DMS 273 (cell line): ENCODE measurements at regions not wholly inside any gene's neighbourhood (a gene's known extent, or its start where the extent isn't known, plus 50 kb on each side); places are given as distances from the start of the nearest gene placed in this dataset.
"Not testable (repeated sequence)": the region's sequence is repeated elsewhere in the genome, so short reads cannot be mapped to it uniquely, and the experiment has no call there.

Experiments
- DNase-seq: peaks from one replicate; lab custom pipeline; 2025; ENCODE audit not compliant: unreplicated experiment; lab: John Stamatoyannopoulos, UW

DNA sequence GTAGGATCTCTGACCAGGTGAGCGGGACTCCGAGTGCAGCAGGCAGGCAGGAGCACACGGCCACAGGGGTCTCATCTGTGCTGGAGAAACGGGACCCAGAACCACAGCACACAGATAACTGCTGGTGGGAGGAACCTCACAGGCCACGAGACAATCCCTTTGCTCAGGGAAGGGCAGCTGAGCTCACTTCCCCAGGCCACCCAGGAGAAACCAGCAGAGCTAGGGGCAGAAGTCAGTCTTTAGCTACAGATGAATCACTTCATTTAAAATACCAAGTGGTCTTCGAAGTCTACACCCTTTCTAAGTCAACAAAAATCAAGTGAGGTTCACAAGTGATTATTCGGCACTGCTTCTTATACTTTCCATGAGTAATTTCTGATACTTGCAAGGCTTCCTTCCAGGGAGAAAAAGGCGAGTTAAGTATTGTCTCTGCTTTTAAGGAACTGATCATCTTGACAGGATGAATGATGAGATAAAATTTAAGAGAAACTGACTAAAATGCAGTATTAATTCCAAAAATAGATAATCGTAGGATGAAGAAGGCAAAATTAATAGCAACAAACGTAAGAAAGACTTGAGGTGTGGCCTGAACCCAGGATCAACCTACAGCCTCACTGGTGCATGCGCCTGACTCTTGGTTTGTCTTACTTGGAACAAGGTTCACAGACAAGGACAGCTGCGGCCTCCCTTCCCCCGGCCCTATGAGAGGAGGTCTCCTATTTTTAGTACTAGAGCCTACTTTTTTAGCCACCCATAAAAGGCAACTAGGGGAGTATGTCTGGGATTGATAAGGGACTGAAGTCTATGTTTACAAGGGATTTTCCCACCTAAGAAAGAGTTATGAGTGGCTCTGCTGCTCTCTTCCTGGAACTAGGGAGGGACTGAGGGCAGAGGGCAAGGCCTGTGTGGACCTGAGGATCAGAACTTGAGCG lies 233.6 kb downstream of the TTLL2 start:
- DNase-seq = no peak

DNA sequence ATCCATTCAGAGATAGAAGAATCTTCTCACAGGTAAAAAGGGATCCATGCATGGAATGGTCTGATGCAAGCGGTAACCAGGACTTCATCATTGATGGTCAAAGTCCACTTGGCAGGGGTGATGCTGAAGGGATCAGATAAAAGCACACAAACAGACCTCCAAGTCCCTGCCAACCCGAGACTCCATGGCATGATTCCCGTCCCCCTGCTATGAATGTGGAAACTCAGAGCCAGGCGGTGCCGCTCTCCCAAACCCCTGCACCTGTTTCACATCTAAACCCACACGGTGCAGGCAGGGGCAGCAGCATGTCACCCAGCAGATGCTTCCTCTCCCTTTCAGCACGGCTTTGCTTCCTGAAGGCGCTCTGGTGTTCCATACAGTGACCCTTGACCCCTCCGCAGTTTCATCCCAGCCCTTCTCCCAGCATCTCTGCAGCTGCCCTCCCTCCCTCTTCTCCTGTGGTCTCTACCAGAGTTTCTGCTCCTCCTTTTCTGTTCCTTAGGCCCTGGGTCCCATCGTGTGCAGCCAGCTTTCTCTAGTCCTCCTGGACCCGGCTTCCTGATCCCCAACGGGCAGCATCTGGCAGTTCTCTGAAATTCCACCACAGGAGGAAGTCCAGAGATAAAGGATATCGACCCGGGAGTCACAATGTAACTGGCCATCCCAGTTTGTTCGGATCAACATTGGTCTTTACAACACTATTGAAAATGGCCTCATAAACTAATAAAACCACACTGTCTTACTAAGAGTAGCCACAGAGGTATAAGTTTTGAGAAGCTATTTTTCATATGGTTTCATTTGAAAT lies 235.0 kb downstream of the TTLL2 start:
- no peak for DNase-seq

DNA sequence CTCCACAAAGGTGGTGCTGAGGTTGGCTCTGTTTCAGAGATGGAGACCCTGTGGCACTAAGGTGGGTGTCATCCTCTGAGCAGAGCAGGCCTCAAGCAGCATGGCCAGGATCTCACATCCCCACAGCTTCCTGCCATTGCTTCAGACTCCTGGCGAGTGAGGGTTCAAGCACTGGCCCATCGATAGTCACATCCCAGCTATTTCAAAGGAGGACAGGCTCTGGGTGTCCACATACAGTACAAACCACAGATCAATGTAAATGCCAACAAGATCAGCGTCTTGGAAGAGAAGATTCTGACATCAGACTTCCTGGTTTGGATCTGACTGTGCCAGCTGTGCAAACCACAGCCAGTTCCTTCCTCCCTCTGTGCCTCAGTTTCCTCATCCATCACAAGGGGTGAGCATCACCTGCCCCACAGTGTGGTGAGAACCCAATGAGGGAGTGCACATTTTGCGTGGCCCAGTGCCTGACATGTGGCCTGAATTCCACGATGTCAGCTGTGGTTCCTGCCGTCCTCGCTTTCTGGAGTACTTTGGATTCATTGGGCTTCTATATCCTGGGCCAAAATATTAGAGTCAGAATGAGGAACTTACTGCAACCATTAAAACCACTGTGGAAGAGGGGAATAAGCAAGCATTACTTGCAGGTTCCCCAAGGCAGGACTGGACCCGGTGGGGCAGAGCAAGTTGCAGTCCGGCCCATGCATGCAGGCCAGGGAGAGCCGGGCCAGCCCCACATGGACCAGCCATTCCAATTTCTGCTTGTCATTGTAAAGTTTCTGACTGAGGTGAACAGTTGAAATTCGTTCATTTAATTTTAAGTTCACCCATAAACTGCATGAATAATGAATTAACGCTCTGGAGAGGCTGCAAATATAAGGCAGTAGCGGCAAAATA lies 236.0 kb downstream of the TTLL2 start:
- no peak for DNase-seq

DNA sequence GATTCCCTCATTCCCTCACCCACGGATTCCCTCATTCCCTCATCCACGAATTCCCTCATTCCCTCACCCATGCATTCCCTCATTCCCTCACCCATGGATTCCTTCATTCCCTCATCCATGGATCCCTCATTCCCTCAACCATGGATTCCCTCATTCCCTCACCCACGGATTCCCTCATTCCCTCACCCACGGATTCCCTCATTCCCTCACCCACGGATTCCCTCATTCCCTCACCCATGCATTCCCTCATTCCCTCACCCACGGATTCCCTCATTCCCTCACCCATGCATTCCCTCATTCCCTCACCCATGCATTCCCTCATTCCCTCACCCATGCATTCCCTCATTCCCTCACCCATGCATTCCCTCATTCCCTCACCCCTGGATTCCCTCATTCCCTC lies 238.0 kb downstream of the TTLL2 start:
- not testable (repeated sequence) for DNase-seq

DNA sequence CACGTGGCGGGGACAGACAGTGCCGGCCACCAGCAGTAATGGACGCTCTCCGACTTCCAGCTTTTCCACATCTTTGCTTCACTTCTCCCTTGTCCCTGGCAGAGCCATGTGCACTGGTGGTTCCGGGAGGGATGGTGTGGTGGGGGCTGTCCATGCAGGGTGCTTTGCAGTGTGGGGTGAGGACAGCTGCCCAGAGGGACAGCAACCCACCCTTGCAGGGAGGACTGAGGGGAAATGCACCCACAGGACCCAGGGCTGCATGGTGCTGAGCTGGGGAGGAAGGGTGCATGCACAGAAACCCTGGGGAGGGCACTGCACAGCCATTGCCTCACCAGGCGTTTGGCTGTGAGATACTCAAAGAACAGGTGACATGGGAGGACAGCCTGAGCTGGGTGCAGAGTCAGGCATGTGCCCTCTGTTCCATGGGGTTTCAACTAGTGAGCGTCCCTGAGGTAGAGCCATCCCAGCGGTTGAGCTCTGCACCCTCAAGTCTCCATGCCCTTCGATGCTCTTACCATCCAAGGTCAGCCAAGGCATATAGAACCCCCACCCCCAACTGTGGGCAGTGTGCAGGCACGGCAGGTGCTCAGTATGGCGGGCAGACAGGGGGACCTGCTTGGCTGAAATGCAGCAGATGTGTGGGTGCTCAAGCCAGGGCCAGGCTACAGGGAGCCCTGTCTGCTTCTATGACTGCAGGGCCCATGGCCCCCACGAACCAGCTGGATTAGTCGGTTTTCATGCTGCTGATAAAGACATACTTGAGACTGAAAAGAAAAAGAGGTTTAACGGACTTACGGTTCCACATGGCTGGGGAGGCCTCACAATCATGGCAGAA lies 239.7 kb downstream of the TTLL2 start:
- no peak for DNase-seq

DNA sequence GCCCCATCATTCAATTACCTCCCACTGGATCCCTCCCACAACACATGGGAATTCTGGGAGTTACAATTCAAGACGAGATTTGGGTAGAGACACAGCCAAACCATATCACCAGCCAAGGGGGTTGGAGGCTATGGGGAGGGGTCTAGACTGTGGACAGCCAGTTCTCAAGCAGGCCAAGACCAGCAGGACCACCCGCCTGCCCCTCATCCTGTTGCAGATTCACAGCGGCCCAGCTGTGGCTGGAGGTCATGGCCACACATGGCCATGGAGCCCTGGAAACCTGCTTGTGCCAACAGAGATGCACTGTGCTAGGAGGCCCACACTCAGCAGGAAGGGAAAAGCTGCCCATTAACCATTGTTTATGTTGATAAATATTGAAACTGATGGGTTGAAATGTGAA lies 240.5 kb downstream of the TTLL2 start:
- DNase-seq = no peak

DNA sequence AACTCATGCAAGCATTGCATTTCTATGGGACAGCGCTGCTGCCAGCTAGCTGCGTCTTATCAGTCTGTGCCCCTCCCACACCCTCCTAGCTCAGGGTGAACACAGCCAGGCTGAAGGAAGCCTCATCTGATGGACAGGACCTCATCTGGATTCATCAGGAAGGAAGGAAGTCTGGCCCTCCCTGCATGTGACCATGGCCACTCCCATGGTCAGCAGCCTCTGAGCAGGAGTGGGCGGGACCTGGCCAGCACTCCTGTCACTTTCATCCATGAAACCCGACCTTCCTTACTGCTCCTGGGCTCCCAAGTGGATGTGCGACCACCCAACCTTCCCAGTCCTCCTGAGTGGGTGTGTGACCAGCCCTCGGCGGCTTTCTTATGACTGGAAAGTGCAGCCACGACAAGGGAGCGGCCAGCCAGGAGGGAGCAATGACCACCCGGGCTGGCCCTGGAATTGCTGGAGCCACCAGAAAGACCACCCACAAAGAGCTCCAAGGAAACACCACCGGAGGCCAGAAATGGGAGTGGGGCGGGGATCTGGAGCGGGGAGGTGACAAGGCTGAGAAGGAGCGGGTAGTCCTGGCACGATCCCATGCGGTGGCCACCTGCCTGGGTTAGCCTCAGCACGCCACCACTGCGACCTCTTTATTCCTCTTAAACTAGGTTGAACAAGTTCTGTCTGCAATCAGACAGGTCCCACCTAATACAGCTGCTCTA lies 241.2 kb downstream of the TTLL2 start:
- DNase-seq = no peak

DNA sequence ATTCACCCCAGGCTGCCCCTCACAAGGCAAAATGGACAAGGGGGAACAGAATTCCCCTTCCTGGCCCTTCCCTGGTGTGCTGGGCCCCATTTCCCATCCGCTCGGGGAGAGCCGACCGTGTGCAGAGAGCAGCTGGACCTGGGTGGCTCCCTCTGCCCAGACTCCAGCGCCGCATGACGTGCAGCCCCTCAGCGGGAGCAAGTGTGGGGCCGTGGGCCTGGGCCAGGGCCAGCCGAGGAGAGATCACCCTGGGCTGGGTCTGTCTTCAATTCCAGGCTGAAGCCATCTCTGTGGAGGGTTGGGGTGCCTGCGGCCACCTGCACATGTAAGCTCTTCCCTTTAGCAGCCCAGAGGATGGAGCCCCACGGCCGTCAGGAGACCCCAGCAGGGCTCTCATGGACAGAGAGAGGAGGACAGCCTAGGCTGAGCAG lies 241.8 kb downstream of the TTLL2 start:
- DNase-seq = no peak

DNA sequence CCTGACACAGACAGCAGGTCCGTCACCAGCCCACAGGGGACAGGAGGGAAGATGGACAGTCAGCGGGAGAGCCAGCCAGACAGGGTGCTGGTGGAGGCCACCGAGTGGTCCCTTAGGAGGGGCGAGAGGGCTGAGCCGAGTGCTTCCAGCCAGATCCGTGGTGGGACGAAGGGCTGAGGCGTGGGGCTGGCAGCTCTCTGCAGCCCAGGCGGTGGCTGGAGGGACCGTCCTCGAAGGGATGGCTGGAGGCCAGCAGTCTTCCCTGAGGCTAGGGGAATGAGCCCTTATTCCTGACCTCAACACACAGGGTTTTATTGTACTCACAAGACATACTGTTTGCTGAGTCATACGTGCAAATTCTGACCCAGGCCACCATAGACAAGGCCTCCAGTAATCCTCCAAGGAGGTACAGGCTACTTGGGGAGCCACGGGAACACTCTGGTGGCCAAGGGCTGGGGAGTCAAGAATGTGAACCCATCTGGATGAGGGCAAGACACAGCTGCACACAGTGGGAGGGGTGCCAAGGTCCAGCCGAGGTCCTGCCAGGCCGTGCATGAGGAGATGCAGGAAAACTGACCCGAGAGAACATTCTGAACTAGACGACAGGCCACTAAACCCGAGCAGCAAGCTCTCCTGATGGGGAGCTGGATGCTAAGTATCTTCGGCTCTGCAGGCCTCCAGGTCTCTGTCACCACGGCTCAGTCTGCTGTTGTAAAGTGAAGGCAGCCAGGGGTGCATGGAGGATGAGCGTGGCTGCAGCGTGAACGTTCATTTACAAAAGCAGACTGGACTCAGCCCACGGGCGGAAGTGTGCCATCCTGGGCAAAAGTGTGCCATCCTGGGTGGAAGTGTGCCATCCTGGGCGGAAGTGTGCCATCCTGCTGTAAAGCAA lies 242.5 kb downstream of the TTLL2 start:
- DNase-seq = no peak

DNA sequence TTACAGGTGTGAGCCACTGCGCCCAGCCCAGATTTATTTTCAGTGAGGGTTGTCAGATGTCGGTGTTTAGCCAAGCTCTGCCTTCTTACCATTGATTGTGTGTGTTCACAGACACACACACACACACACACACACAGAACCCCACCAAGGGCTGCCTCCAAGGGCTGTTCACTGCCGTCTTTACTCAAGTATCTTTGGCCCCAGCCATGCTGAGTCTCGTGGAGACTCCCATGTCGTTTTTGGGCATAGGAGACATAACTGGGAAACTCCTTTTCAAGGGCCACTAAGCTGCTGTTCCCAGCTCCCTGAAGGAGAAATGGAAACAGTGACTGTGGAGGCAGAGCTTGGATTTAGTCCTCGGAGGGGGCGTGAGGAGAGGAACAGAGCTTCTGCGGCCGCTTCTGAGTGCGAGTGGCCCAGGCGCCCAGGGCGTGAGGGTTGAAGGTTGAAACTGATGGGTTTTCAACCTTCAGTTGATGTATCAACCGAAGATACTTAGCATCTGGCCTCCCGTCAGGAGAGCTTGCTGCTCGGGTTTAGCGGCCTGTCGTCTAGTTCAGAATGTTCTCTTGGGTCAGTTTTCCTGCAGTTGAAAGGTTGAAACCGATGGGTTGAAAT lies 243.6 kb downstream of the TTLL2 start:
- DNase-seq = no peak

DNA sequence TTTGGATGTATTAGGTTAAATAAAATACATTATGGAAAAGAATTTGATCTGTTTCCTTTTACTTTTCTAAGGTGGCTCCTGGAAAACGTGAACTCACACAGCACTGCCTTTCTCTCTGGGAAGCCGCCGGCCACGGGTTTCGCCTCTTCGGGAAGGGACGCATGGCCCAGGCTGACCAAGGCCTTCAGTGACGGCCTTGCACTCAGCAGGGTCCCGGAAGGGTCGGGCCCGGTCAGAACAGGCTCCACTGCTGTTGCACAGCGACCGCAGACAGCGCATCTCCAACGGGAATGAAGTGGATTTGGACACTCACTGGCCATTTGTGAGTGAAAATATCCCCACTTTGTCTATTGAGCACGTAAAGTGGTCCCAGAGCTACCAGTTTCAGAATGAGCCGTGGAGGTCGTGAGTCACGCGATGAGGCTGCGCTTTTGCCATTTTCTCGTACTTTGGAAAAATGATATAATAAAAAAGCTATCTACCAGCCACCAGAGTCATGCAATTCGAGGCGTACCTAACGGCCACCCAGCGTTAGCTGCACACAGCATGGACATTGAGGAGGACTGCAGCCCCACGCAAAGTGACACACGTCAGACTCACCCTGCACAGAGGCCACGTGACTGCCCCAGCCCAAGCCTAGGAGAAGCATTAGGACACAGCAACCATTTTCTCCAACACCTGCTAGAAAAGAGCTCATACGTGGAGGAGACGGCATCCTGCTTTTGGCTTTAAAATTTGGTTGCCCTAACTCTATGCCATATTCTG lies 244.3 kb downstream of the TTLL2 start:
- no peak for DNase-seq

DNA sequence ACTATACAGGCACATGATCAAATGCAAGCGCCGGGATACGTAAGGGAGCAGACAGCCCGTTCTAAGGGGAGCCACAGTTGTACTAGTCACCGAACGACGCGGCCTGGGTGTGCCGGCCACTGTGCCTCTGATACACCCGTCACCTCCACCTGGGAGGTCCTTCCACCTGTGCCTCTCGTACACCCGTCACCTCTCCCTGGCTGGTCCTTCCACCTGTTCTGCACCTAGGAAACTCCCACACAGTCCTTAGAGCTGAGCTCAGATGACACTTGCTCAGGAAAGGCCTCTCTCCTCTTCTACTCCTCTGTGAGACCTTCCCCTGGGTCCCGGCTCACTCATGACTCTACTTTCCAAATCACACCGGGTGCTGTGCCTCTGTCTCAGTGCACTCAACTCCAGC lies 245.0 kb downstream of the TTLL2 start:
- no peak for DNase-seq

DNA sequence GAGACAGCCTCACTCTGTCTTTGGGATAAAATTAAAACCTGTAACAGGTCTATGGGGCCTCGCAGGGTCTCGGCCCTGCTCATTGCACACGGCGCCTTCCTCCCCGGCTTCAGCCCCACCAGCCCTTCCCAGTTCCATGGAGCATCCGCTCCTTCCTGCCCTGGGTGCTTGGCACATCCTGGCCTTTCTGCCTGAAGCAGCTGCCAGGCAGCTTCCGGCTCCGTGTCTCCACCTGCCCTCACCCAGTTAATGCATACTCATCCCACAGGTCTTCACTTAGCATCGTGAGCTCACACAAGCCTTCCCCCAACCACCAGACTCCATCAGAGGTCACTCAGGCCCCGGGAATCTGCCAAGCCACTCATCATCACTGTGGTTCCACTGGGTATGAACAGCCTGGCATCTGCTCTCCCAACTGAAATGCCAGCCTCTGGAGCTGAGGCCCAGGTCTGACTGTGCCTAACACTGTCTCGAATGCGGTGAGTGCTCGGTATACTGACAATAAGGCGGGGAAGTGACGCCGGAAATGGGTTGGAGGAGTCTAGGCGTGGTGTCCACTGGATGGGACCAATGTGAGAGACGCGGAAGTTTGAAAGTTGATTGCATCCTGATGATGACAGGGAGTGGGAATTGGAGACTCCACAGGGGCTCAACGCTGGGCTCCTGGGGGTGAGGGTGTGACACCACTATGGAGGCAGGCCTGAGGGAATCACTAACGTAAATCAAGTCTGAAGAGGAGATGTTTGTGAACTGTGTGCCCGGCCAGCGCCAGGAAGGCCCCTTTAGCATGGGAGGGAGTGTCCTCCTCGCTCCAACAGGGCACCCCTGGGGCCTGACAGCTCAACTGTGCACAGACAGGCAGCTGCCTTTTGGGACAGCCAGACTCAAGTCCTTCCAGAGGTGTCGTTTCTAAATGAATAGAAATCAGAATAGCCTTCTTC lies 245.8 kb downstream of the TTLL2 start:
- no peak for DNase-seq

DNA sequence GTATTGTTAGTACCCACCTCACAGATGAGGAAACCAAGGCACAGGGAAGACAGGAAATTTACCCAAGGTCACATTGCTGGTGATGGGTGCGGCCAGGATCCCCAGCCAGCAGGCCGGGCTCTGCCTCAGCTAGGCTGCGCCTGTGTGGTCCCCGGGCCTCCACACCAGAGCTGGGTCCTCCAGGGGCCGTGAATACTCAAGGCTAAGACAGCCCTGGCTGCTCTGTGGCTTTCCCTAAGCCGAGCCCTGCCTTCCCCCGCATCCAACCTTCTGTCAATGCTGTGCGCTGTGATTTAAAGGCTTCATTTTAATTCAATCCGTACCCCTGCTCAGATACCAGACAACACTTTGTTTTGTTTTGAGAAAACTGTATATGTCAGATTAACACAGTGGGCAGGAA lies 246.7 kb downstream of the TTLL2 start:
- DNase-seq = no peak

DNA sequence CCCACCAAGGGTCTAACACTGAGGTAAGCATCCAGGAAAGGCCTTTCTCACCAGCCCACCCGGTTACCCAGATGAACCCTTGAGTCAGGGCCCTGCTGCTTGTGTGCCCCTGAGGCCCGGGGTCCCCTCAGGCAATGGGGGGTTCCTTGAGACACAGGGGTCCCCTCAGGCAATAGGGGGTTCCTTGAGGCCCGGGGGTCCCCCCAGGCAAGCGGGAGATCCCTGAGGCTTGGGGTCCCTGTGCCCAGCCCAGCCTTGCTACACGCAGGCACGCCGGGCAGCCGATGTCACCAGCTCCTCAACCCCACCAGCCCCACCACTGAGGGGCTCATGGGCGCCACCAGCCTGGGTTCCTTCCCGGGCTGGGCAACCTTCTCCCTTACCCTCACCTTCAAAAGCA lies 247.2 kb downstream of the TTLL2 start:
- DNase-seq = no peak

DNA sequence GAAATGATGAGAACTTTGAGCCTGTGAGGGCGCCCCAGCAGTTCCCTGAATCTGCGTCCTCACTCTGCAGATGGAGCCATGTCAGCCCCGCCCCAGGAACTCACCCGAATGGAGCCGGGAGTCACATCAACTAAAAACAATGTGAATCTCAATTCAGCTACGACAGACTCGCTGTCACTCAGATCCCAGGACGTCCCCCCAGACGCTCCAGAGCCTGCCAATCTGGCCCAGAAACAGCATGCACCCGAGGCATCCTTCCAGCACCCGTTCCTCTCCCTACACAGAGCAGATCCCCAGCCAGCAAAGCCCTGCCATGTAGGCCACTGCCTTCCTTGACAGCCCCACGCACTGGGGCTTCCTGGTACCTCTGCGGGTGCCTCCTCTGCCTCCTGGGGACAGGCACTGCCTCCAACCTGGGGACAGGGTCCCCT lies 248.0 kb downstream of the TTLL2 start:
- peak; percentile 13 for DNase-seq
